Epithelial cell of esophagus (primary cell): ENCODE measurements at regions not wholly inside any gene's neighbourhood (a gene's known extent, or its start where the extent isn't known, plus 50 kb on each side); places are given as distances from the start of the nearest gene placed in this dataset.
A peak's percentile ranks its signal among the peaks of the same experiment; 100 is the strongest.

Experiments used
- DNase-seq: peaks from one replicate; pipeline ENCODE4 v3.0.0; 2010; ENCODE audit warnings: low read depth
- H3K4me3 ChIP-seq: 2 replicates; pipeline ENCODE4 v1.5.1; 2011; ENCODE audit warnings: mild to moderate bottlenecking, low read length, control low read depth
- TF ChIP-seq, protein P1 (sequence below): IDR thresholded peaks from 2 replicates; pipeline ENCODE4 v1.5.1; 2011; ENCODE audit warnings: low read depth, mild to moderate bottlenecking, low read length, control low read depth, inconsistent platforms; ENCODE audit not compliant: insufficient read depth; ENCODE audit errors: missing control alignments

DNA sequence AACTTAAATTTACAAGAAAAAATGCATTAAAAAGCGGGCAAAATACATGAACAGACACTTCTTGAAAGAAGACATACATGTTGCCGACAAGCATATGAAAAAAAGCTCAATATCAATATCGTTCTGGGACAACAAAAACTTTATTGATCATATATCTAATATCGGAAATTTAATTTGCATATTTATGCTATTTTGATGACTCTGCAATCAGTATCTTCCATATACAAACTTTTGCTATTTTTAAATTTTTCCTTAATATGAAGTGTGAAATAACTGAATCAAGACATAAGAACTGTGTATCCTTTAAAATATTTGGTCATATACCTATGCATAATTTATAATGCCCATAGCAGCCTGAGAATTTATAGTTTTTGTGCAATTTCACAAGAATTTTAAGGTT is 224.6 kb downstream of the ALX1 start:
- no peak for DNase-seq
- TF ChIP-seq, protein P1, sequence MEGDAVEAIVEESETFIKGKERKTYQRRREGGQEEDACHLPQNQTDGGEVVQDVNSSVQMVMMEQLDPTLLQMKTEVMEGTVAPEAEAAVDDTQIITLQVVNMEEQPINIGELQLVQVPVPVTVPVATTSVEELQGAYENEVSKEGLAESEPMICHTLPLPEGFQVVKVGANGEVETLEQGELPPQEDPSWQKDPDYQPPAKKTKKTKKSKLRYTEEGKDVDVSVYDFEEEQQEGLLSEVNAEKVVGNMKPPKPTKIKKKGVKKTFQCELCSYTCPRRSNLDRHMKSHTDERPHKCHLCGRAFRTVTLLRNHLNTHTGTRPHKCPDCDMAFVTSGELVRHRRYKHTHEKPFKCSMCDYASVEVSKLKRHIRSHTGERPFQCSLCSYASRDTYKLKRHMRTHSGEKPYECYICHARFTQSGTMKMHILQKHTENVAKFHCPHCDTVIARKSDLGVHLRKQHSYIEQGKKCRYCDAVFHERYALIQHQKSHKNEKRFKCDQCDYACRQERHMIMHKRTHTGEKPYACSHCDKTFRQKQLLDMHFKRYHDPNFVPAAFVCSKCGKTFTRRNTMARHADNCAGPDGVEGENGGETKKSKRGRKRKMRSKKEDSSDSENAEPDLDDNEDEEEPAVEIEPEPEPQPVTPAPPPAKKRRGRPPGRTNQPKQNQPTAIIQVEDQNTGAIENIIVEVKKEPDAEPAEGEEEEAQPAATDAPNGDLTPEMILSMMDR = no peak
- H3K4me3 ChIP-seq = no peak overlapping the region

GRCh38 chr12:85507456-85507855 is 227.4 kb downstream of the ALX1 start:
- TF ChIP-seq, protein P1 = no peak
- DNase-seq = no peak

GRCh38 chr12:85509081-85509856 is 229.2 kb downstream of the ALX1 start:
- DNase-seq = no peak

More at GRCh38 chr12:85507456-85507855, 227.4 kb downstream of the ALX1 start:
- no peak overlapping the region for H3K4me3 ChIP-seq

DNA sequence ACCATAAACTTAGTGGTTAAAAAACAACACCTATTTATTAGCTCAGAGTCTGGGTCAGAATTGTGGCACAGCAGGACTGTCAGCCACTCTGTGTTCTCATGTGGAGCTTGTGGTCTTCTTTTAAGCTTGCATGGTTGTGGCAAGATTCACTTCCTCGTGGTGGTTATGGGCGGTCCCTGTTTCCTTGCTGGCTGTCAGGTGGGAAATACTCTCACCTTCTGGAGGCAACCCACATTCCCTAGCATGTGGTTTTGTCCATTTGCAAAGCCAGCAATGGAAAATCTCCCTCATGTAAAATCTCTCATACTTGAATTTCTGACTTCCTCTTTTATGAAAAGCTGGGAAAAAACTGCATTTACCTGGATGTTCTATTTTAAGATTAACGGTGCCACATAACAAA is 229.8 kb downstream of the ALX1 start:
- no peak overlapping the region for H3K4me3 ChIP-seq
- TF ChIP-seq, protein P1 = no peak
- no peak for DNase-seq

More at GRCh38 chr12:85509081-85509856, 229.2 kb downstream of the ALX1 start:
- no peak overlapping the region for H3K4me3 ChIP-seq
- TF ChIP-seq, protein P1 = no peak

GRCh38 chr12:85516039-85516438 is 236.0 kb downstream of the ALX1 start:
- no peak overlapping the region for H3K4me3 ChIP-seq
- TF ChIP-seq, protein P1 = no peak
- no peak for DNase-seq

DNA sequence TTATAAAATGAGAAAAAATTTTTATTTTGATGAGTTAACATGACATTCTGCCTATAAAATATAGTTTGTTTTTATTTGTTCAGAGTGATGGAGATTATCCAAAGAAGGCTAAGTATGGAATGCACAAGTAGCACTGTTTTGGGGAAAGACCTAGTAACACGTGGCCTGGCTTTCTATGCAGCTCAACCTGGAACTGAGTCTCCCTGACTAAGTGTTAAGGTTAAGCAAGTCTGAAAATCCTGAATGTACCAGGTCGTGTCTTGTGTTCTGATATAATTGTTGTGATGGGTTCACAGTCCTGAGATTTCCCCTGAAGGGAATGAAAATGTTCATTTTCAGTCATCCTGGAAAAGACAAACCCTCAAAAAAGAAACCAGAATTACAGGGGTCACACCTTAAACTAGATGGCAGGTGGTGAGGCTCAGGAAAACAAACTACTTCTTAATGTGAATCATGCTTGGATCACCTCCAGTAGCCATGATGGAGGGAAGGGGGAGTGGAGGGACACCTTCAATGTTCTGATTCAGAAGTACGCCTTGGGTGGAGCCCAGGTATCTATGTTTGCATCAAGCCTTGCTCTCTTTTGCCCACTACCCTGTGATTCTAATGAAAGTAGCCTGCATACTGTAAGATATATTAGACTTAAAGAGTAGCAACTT is 236.8 kb downstream of the ALX1 start:
- TF ChIP-seq, protein P1 = no peak
- DNase-seq = peak; percentile 81
- H3K4me3 ChIP-seq = no peak overlapping the region

- no peak overlapping the region for H3K4me3 ChIP-seq
- TF ChIP-seq, protein P1 = no peak
Measured at GRCh38 chr12:85519163-85519562, 239.1 kb downstream of the ALX1 start.

More at GRCh38 chr12:85519163-85519562, 239.1 kb downstream of the ALX1 start:
- DNase-seq = no peak
